ENCODE measurements at regions not wholly inside any gene's neighbourhood (a gene's known extent, or its start where the extent isn't known, plus 50 kb on each side); places are given as distances from the start of the nearest gene placed in this dataset.
"Not testable (repeated sequence)": the region's sequence is repeated elsewhere in the genome, so short reads cannot be mapped to it uniquely, and the experiment has no call there.

GRCh38 chr20:22692119-22692475 lies 107.7 kb upstream of the FOXA2 start:
- no peak overlapping the region for H3K27ac Mint-ChIP-seq
- ChIA-PET POLR2A (no interaction called here), CTCF (no interaction called here)
- intact Hi-C loops (cut with DNase I, micrococcal nuclease) = loop anchor here in 1 of 2 experiments (5.0 to 10.0 kb wide), 3 partner anchors 645 to 915 kb away; partner anchors contain the start of gene CST9
- Histone ChIP-seq H3K4me1 (ENCODE audit: insufficient read depth, low read length) (peaks cover 5% of the 10 kb centered on the region), H3K27ac (ENCODE audit: low read depth in 1 of 2, low read length in 2 of 2) (no peak overlapping the region), H3K4me3 (ENCODE audit: low read length) (no peak overlapping the region), H3K9me3 (ENCODE audit: control insufficient read depth in 1 of 2, insufficient read depth in 1 of 2, low read length in 2 of 2) (no peaks in the 10 kb centered on the region), H3K36me3 (ENCODE audit: insufficient read depth, low read length) (no peaks in the 10 kb centered on the region), H3K27me3 (ENCODE audit: control insufficient read depth in 1 of 2, insufficient read depth in 2 of 2, low read length in 2 of 2) (peaks cover 0 to 4% of the 10 kb centered on the region in 2 experiments)
- DNase-seq (no peak), ATAC-seq (ENCODE audit: poor library complexity) (no peak)
- TF ChIP-seq CTCF (IDR thresholded peaks at IDR 0.05) = no peak
- no peak overlapping the region for H3K4me3 Mint-ChIP-seq
- no peaks in the 10 kb centered on the region for H3K4me1 Mint-ChIP-seq (ENCODE audit: low read depth)
- H3K27me3 Mint-ChIP-seq = no peaks in the 10 kb centered on the region
- H3K36me3 Mint-ChIP-seq (ENCODE audit: low read depth) = no peaks in the 10 kb centered on the region
- H3K9me3 Mint-ChIP-seq = no peaks in the 10 kb centered on the region

GRCh38 chr20:22692620-22693019 lies 108.2 kb upstream of the FOXA2 start:
- H3K36me3 ChIP-seq (ENCODE audit: insufficient read depth, low read length); H3K36me3 Mint-ChIP-seq (ENCODE audit: low read depth); H3K4me3 ChIP-seq (ENCODE audit: low read length); H3K4me1 Mint-ChIP-seq (ENCODE audit: low read depth); CTCF ChIA-PET; ATAC-seq (ENCODE audit: poor library complexity); H3K27me3 Mint-ChIP-seq; H3K27ac Mint-ChIP-seq; POLR2A ChIA-PET; H3K9me3 ChIP-seq (ENCODE audit: control insufficient read depth in 1 of 2, insufficient read depth in 1 of 2, low read length in 2 of 2); H3K4me3 Mint-ChIP-seq; H3K27ac ChIP-seq (ENCODE audit: low read depth in 1 of 2, low read length in 2 of 2); H3K9me3 Mint-ChIP-seq; DNase-seq; H3K27me3 ChIP-seq (ENCODE audit: control insufficient read depth in 1 of 2, insufficient read depth in 2 of 2, low read length in 2 of 2); H3K4me1 ChIP-seq (ENCODE audit: insufficient read depth, low read length): not testable (repeated sequence)
- intact Hi-C loops (cut with DNase I, micrococcal nuclease) = loop anchor here in 1 of 2 experiments (5.0 to 10.0 kb wide), 3 partner anchors 645 to 915 kb away; partner anchors contain the start of gene CST9

- ATAC-seq (ENCODE audit: poor library complexity) (no peak), DNase-seq (no peak)
- Mint-ChIP-seq H3K27ac (no peak overlapping the region), H3K27me3 (no peaks in the 10 kb centered on the region), H3K36me3 (ENCODE audit: low read depth) (no peaks in the 10 kb centered on the region), H3K9me3 (no peaks in the 10 kb centered on the region), H3K4me1 (ENCODE audit: low read depth) (no peaks in the 10 kb centered on the region), H3K4me3 (no peak overlapping the region)
- TF ChIP-seq CTCF (IDR thresholded peaks at IDR 0.05) = no peak
- Histone ChIP-seq H3K4me1 (ENCODE audit: insufficient read depth, low read length) (peaks cover 3% of the 10 kb centered on the region), H3K4me3 (ENCODE audit: low read length) (no peak overlapping the region), H3K27me3 (ENCODE audit: control insufficient read depth in 1 of 2, insufficient read depth in 2 of 2, low read length in 2 of 2) (no peaks in the 10 kb centered on the region), H3K36me3 (ENCODE audit: insufficient read depth, low read length) (no peaks in the 10 kb centered on the region), H3K9me3 (ENCODE audit: control insufficient read depth in 1 of 2, insufficient read depth in 1 of 2, low read length in 2 of 2) (no peaks in the 10 kb centered on the region), H3K27ac (ENCODE audit: low read depth in 1 of 2, low read length in 2 of 2) (no peak overlapping the region)
- intact Hi-C loops (cut with DNase I, micrococcal nuclease) = loop anchor here in 1 of 2 experiments (10.0 kb wide), 1 partner anchor 748 kb away; no protein-coding TSS in a partner anchor
- CTCF ChIA-PET = no interaction called here
- POLR2A ChIA-PET = no interaction called here
Observed at GRCh38 chr20:22696759-22697158, 112.4 kb upstream of the FOXA2 start.

GRCh38 chr20:22698259-22698842 lies 114.0 kb upstream of the FOXA2 start:
- intact Hi-C loops (cut with DNase I, micrococcal nuclease) = loop anchor here in 1 of 2 experiments (10.0 kb wide), 1 partner anchor 746 kb away; no protein-coding TSS in a partner anchor
- no peak overlapping the region for H3K27ac Mint-ChIP-seq
- H3K9me3 Mint-ChIP-seq = peaks cover 3% of the 10 kb centered on the region
- ATAC-seq (ENCODE audit: poor library complexity) (no peak), DNase-seq (no peak)
- POLR2A ChIA-PET = no interaction called here
- Histone ChIP-seq H3K27me3 (ENCODE audit: control insufficient read depth in 1 of 2, insufficient read depth in 2 of 2, low read length in 2 of 2) (no peaks in the 10 kb centered on the region), H3K27ac (ENCODE audit: low read depth in 1 of 2, low read length in 2 of 2) (no peak overlapping the region), H3K4me1 (ENCODE audit: insufficient read depth, low read length) (no peaks in the 10 kb centered on the region), H3K9me3 (ENCODE audit: control insufficient read depth in 1 of 2, insufficient read depth in 1 of 2, low read length in 2 of 2) (no peaks in the 10 kb centered on the region), H3K4me3 (ENCODE audit: low read length) (no peak overlapping the region), H3K36me3 (ENCODE audit: insufficient read depth, low read length) (no peaks in the 10 kb centered on the region)
- no peaks in the 10 kb centered on the region for H3K4me1 Mint-ChIP-seq (ENCODE audit: low read depth)
- no peak for TF ChIP-seq CTCF (IDR thresholded peaks at IDR 0.05)
- no peaks in the 10 kb centered on the region for H3K36me3 Mint-ChIP-seq (ENCODE audit: low read depth)
- CTCF ChIA-PET = no interaction called here
- no peak overlapping the region for H3K4me3 Mint-ChIP-seq
- H3K27me3 Mint-ChIP-seq = no peaks in the 10 kb centered on the region

All from CD4-positive, alpha-beta T cell (primary cell).